H9 (cell line): ENCODE measurements at regions not wholly inside any gene's neighbourhood (a gene's known extent, or its start where the extent isn't known, plus 50 kb on each side); places are given as distances from the start of the nearest gene placed in this dataset.

Source experiments
- DNase-seq: peaks from one replicate; pipeline ENCODE4 v3.0.0-alpha.2; 2017
- H2AFZ ChIP-seq: one replicate; pipeline ENCODE4 v1.6.1; 2013; ENCODE audit warnings: mild to moderate bottlenecking, low read length, control low read depth, moderate library complexity
- H2AK5ac ChIP-seq: 2 replicates; pipeline ENCODE4 v1.6.1; 2013; ENCODE audit warnings: low read length, control low read depth, mixed read lengths; ENCODE audit not compliant: insufficient read length
- H2BK120ac ChIP-seq: one replicate; pipeline ENCODE4 v1.6.1; 2013; ENCODE audit warnings: low read depth, mild to moderate bottlenecking, low read length, control low read depth, inconsistent platforms; ENCODE audit not compliant: poor library complexity, severe bottlenecking
- H2BK12ac ChIP-seq: 2 replicates; pipeline ENCODE4 v1.6.1; 2013; ENCODE audit warnings: low read length, control low read depth, mixed read lengths, low read depth; ENCODE audit not compliant: insufficient read length
- H2BK15ac ChIP-seq: 2 replicates; pipeline ENCODE4 v1.6.1; 2013; ENCODE audit warnings: low read depth, low read length, control low read depth
- H2BK20ac ChIP-seq: one replicate; pipeline ENCODE4 v1.6.1; 2013; ENCODE audit warnings: low read depth, mild to moderate bottlenecking, low read length, control low read depth, inconsistent platforms; ENCODE audit not compliant: poor library complexity, severe bottlenecking
- H2BK5ac ChIP-seq: 2 replicates; pipeline ENCODE4 v1.6.1; 2013; ENCODE audit warnings: low read length, control low read depth, mixed read lengths; ENCODE audit not compliant: insufficient read length
- H3K14ac ChIP-seq: 2 replicates; pipeline ENCODE4 v1.6.1; 2013; ENCODE audit warnings: low read length, control low read depth; ENCODE audit not compliant: insufficient read depth
- H3K18ac ChIP-seq: 2 replicates; pipeline ENCODE4 v1.6.1; 2013; ENCODE audit warnings: low read depth, mild to moderate bottlenecking, mixed read lengths, low read length, control low read depth; ENCODE audit not compliant: insufficient read length
- H3K23ac ChIP-seq: 2 replicates; pipeline ENCODE4 v1.6.1; 2013; ENCODE audit warnings: low read length, control low read depth, mixed read lengths, low read depth; ENCODE audit not compliant: insufficient read length
- H3K23me2 ChIP-seq: 2 replicates; pipeline ENCODE4 v1.6.1; 2013; ENCODE audit warnings: low read depth, mild to moderate bottlenecking, mixed read lengths, low read length, control low read depth; ENCODE audit not compliant: insufficient read length, poor library complexity, severe bottlenecking
- H3K27ac ChIP-seq: 2 replicates; pipeline ENCODE4 v1.5.1; 2013; ENCODE audit warnings: low read length, control low read depth, mixed read lengths, low read depth; ENCODE audit not compliant: insufficient read length
- H3K27me3 ChIP-seq: 2 replicates; pipeline ENCODE4 v1.6.1; 2013; ENCODE audit warnings: low read length, control low read depth, inconsistent platforms; ENCODE audit not compliant: insufficient read depth
- H3K4ac ChIP-seq: 2 replicates; pipeline ENCODE4 v1.6.1; 2013; ENCODE audit warnings: low read depth, mild to moderate bottlenecking, control low read depth, inconsistent platforms, low read length, moderate library complexity
- H3K4me1 ChIP-seq: 2 replicates; pipeline ENCODE4 v1.6.1; 2013; ENCODE audit warnings: low read length, control low read depth, inconsistent platforms; ENCODE audit not compliant: insufficient read depth
- H3K4me2 ChIP-seq: 2 replicates; pipeline ENCODE4 v1.6.1; 2013; ENCODE audit warnings: low read length, control low read depth, mixed read lengths; ENCODE audit not compliant: insufficient read length, insufficient read depth
- H3K56ac ChIP-seq: 2 replicates; pipeline ENCODE4 v1.6.1; 2013; ENCODE audit warnings: low read depth, mild to moderate bottlenecking, mixed read lengths, low read length, control low read depth; ENCODE audit not compliant: insufficient read length
- H3K79me1 ChIP-seq: 2 replicates; pipeline ENCODE4 v1.6.1; 2013; ENCODE audit warnings: low read depth, mild to moderate bottlenecking, moderate library complexity, low read length, control low read depth, inconsistent platforms; ENCODE audit not compliant: insufficient read depth, poor library complexity, severe bottlenecking
- H3K79me2 ChIP-seq: 2 replicates; pipeline ENCODE4 v1.6.1; 2013; ENCODE audit warnings: low read length, control low read depth, inconsistent platforms; ENCODE audit not compliant: insufficient read depth
- H3K9ac ChIP-seq: 2 replicates; pipeline ENCODE4 v1.6.1; 2013; ENCODE audit warnings: low read length, control low read depth, mixed read lengths; ENCODE audit not compliant: insufficient read length; ENCODE audit errors: extremely low read depth
- H3K9me3 ChIP-seq: one replicate; pipeline ENCODE4 v1.6.1; 2013; ENCODE audit warnings: low read depth, low read length, inconsistent platforms; ENCODE audit not compliant: control insufficient read depth
- H3T11ph ChIP-seq: one replicate; pipeline ENCODE4 v1.6.1; 2013; ENCODE audit warnings: mild to moderate bottlenecking, low read length, control low read depth, inconsistent platforms
- H4K20me1 ChIP-seq: one replicate; pipeline ENCODE4 v1.6.1; 2013; ENCODE audit not compliant: control insufficient read depth, insufficient read length, insufficient read depth
- H4K5ac ChIP-seq: 2 replicates; pipeline ENCODE4 v1.6.1; 2013; ENCODE audit warnings: low read depth, mild to moderate bottlenecking, mixed read lengths, low read length, control low read depth; ENCODE audit not compliant: insufficient read length
- H4K8ac ChIP-seq: replicated peaks from 2 replicates; pipeline ENCODE4 v1.6.1; 2013; ENCODE audit warnings: low read length, control low read depth, mixed read lengths, low read depth; ENCODE audit not compliant: insufficient read length
- H4K91ac ChIP-seq: 2 replicates; pipeline ENCODE4 v1.6.1; 2013; ENCODE audit warnings: low read depth, mild to moderate bottlenecking, moderate library complexity, mixed read lengths, low read length, control low read depth; ENCODE audit not compliant: insufficient read length
- H3K27ac Mint-ChIP-seq, 3 experiments: 2 replicates in 2 of 3; 3 replicates in 1 of 3; pipeline ENCODE4 v1.8.0; 2020 to 2021; ENCODE audit warnings: mixed read lengths in 3 of 3, mild to moderate bottlenecking in 1 of 3, moderate library complexity in 1 of 3
- H3K27me3 Mint-ChIP-seq: 2 replicates; pipeline ENCODE4 v1.8.0; 2021; ENCODE audit warnings: low read depth, mild to moderate bottlenecking, moderate library complexity, mixed read lengths
- H3K36me3 Mint-ChIP-seq, 3 experiments: 2 replicates in 2 of 3; 3 replicates in 1 of 3; pipeline ENCODE4 v1.8.0; 2020 to 2021; ENCODE audit warnings: low read depth in 3 of 3, mixed read lengths in 3 of 3; ENCODE audit not compliant: insufficient read depth in 1 of 3
- H3K4me1 Mint-ChIP-seq, 2 experiments: 2 replicates each; pipeline ENCODE4 v1.8.0; 2020; ENCODE audit warnings: mixed read lengths in 2 of 2
- H3K4me3 Mint-ChIP-seq, 2 experiments: 2 replicates in 1 of 2; 3 replicates in 1 of 2; pipeline ENCODE4 v1.8.0; 2020 to 2021; ENCODE audit warnings: mild to moderate bottlenecking in 2 of 2, mixed read lengths in 2 of 2, moderate library complexity in 1 of 2
- H3K9me3 Mint-ChIP-seq, 2 experiments: 2 replicates in 1 of 2; 3 replicates in 1 of 2; pipeline ENCODE4 v1.8.0; 2020; ENCODE audit warnings: mild to moderate bottlenecking in 2 of 2, mixed read lengths in 2 of 2, moderate library complexity in 1 of 2
- WGBS: extraction: QIAGEN DNeasy Blood & Tissue Kit; methylation state at CpG from one replicate; pipeline ENCODE4 v1.1.7; 2013; ENCODE audit warnings: missing lambda C conversion rate, low lambda C conversion rate, mixed read lengths; ENCODE audit not compliant: insufficient read length; ENCODE audit errors: extremely low coverage; 5-methylcytosine and 5-hydroxymethylcytosine counted together
- TF ChIP-seq, protein P1 (sequence below): fragments of 200-600 bp; sonication (generic); conservative IDR thresholded peaks from 3 replicates; pipeline ENCODE4 v1.8.0; 2021; ENCODE audit warnings: antibody characterized with exemption, mild to moderate bottlenecking

DNA sequence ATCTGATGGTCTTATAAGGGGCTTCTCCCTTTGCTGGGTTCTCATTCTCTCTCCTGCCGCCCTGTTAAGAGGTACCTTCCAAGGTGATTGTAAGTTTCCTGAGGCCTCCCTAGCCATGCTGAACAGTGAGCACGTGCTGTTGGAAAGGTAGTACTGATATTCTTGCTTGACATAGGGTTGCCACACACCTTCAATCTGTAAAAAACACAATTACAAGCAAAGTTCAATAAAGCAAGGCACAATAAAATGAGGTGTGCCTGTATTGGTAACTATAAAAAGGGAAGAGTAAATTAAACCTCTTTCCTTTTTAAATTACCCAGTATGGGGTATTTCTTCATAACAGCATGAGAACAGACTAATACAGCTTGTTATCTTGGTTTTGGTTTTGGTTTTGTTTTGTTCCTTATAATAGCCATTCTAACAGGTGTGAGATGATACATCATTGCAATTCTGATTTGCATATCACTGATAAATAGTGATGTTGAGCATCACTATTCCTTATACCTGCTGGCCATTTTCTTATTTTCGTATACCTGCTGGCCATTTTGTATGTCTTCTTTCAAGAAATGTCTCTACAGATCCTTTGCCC lies 164.9 kb upstream of the TRIM24 start:
- H3K4me1 ChIP-seq, result no peaks in the 10 kb centered on the region
- H2BK5ac ChIP-seq, result no peak overlapping the region
- H4K91ac ChIP-seq, result no peak overlapping the region
- no peak overlapping the region for H3K18ac ChIP-seq
- no peak overlapping the region for H2AK5ac ChIP-seq
- no peak overlapping the region for H3T11ph ChIP-seq
- H3K27ac ChIP-seq, result no peak overlapping the region
- no peak overlapping the region for H4K5ac ChIP-seq
- H3K4me3 Mint-ChIP-seq, result no peak overlapping the region
- H3K27me3 ChIP-seq, result no peaks in the 10 kb centered on the region
- WGBS, result no CpG with 5 or more reads among the region's 3 CpGs
- H4K8ac ChIP-seq, result no peak overlapping the region
- H3K4me2 ChIP-seq, result no peak overlapping the region
- H3K23me2 ChIP-seq, result no peaks in the 10 kb centered on the region
- H3K27me3 Mint-ChIP-seq, result no peaks in the 10 kb centered on the region; the same call in 1 of the 2 replicates
- H3K27ac Mint-ChIP-seq, result no peak overlapping the region
- H2BK15ac ChIP-seq, result no peak overlapping the region
- H3K14ac ChIP-seq, result no peak overlapping the region
- no peak overlapping the region for H2BK120ac ChIP-seq
- peaks cover 5 to 13% of the 10 kb centered on the region in 2 experiments for H3K9me3 Mint-ChIP-seq
- peaks cover 2% of the 10 kb centered on the region for H3K9me3 ChIP-seq
- H2BK12ac ChIP-seq, result no peak overlapping the region
- TF ChIP-seq, protein P1, sequence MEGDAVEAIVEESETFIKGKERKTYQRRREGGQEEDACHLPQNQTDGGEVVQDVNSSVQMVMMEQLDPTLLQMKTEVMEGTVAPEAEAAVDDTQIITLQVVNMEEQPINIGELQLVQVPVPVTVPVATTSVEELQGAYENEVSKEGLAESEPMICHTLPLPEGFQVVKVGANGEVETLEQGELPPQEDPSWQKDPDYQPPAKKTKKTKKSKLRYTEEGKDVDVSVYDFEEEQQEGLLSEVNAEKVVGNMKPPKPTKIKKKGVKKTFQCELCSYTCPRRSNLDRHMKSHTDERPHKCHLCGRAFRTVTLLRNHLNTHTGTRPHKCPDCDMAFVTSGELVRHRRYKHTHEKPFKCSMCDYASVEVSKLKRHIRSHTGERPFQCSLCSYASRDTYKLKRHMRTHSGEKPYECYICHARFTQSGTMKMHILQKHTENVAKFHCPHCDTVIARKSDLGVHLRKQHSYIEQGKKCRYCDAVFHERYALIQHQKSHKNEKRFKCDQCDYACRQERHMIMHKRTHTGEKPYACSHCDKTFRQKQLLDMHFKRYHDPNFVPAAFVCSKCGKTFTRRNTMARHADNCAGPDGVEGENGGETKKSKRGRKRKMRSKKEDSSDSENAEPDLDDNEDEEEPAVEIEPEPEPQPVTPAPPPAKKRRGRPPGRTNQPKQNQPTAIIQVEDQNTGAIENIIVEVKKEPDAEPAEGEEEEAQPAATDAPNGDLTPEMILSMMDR, result no peak
- H3K36me3 Mint-ChIP-seq, result peaks cover 8 to 15% (median 10%) of the 10 kb centered on the region in 3 experiments
- no peak overlapping the region for H2BK20ac ChIP-seq
- no peak overlapping the region for H3K56ac ChIP-seq
- no peak overlapping the region for H2AFZ ChIP-seq
- H3K79me2 ChIP-seq, result no peaks in the 10 kb centered on the region
- no peak overlapping the region for H3K9ac ChIP-seq
- peaks cover 0 to 3% of the 10 kb centered on the region in 2 experiments; a peak in 1 of 4 replicates for H3K4me1 Mint-ChIP-seq
- DNase-seq, result no peak
- H3K4ac ChIP-seq, result no peak overlapping the region
- no peaks in the 10 kb centered on the region for H4K20me1 ChIP-seq
- H3K79me1 ChIP-seq, result no peaks in the 10 kb centered on the region
- H3K23ac ChIP-seq, result no peak overlapping the region
